ENCODE measurements at regions not wholly inside any gene's neighbourhood (a gene's known extent, or its start where the extent isn't known, plus 50 kb on each side); places are given as distances from the start of the nearest gene placed in this dataset.

- TF ChIP-seq CTCF (conservative IDR thresholded peaks at IDR 0.05; ENCODE audit: low read depth in 2 of 2), result no peak
- TF ChIP-seq EZH2 (IDR thresholded peaks at IDR 0.05; ENCODE audit: low read depth, unreplicated experiment), result no peak
- TF ChIP-seq JUNB (IDR thresholded peaks at IDR 0.05; ENCODE audit: unreplicated experiment), result no peak
- no peak for TF ChIP-seq ZNF331 (CRISPR knock-in tag; IDR thresholded peaks at IDR 0.05; ENCODE audit: low read depth)
- TF ChIP-seq REST (IDR thresholded peaks at IDR 0.05; ENCODE audit: unreplicated experiment), result no peak
Measured at GRCh38 chr21:16156841-16157489, 427.2 kb downstream of the USP25 start.

Data from GM23338 (cell line).